ENCODE measurements at regions not wholly inside any gene's neighbourhood (a gene's known extent, or its start where the extent isn't known, plus 50 kb on each side); places are given as distances from the start of the nearest gene placed in this dataset.
A peak's percentile ranks its signal among the peaks of the same experiment; 100 is the strongest.

GRCh38 chr2:39488450-39488849, 51.4 kb upstream of the MAP4K3 start (continued):
- TF ChIP-seq POGZ (CRISPR knock-in tag; IDR thresholded peaks at IDR 0.05) (peak; percentile 88), PREB (CRISPR knock-in tag; IDR thresholded peaks at IDR 0.05) (no peak), PPARG (CRISPR knock-in tag; conservative IDR thresholded peaks at IDR 0.05) (peak; percentile 71), JUND (CRISPR knock-in tag; IDR thresholded peaks at IDR 0.05) (peak; percentile 78; the same call in 1 of the 2 replicates), MLLT10 (CRISPR knock-in tag; IDR thresholded peaks at IDR 0.05) (no peak), BCL6 (CRISPR knock-in tag; IDR thresholded peaks at IDR 0.05) (0 out of 2 replicates have a peak, but pooled peaks have one; percentile 13), ZNF441 (CRISPR knock-in tag; IDR thresholded peaks at IDR 0.05; ENCODE audit: borderline replicate concordance) (peak; percentile 56; the same call in 1 of the 2 replicates), ONECUT2 (CRISPR knock-in tag; IDR thresholded peaks at IDR 0.05) (no peak), ZFX (CRISPR knock-in tag; IDR thresholded peaks at IDR 0.05; ENCODE audit: low read depth) (peak; percentile 53; the same call in 1 of the 2 replicates), MYC (CRISPR knock-in tag; IDR thresholded peaks at IDR 0.05; ENCODE audit: borderline replicate concordance) (no peak), RCOR2 (CRISPR knock-in tag; IDR thresholded peaks at IDR 0.05) (0 out of 2 replicates have a peak, but pooled peaks have one; percentile 44), MIER3 (CRISPR knock-in tag; IDR thresholded peaks at IDR 0.05; ENCODE audit: borderline replicate concordance) (peak; percentile 40; the same call in 1 of the 2 replicates), MED1 (CRISPR knock-in tag; IDR thresholded peaks at IDR 0.05) (peak; percentile 77), KAT8 (CRISPR knock-in tag; IDR thresholded peaks at IDR 0.05) (peak; percentile 65; the same call in 1 of the 2 replicates), HOXA3 (CRISPR knock-in tag; IDR thresholded peaks at IDR 0.05) (peak; percentile 51; the same call in 1 of the 2 replicates), HCFC1 (IDR thresholded peaks at IDR 0.05; ENCODE audit: low read depth, low read length) (no peak), HDAC2 (CRISPR knock-in tag; IDR thresholded peaks at IDR 0.05) (0 out of 2 replicates have a peak, but pooled peaks have one; percentile 23), ZNF20 (CRISPR knock-in tag; IDR thresholded peaks at IDR 0.05) (peak; percentile 78; the same call in 1 of the 2 replicates), YY1 (IDR thresholded peaks at IDR 0.05; ENCODE audit: insufficient read depth, insufficient replicate concordance, low read depth, low read length) (peak; percentile 37)
- TF ChIP-seq, protein P1, sequence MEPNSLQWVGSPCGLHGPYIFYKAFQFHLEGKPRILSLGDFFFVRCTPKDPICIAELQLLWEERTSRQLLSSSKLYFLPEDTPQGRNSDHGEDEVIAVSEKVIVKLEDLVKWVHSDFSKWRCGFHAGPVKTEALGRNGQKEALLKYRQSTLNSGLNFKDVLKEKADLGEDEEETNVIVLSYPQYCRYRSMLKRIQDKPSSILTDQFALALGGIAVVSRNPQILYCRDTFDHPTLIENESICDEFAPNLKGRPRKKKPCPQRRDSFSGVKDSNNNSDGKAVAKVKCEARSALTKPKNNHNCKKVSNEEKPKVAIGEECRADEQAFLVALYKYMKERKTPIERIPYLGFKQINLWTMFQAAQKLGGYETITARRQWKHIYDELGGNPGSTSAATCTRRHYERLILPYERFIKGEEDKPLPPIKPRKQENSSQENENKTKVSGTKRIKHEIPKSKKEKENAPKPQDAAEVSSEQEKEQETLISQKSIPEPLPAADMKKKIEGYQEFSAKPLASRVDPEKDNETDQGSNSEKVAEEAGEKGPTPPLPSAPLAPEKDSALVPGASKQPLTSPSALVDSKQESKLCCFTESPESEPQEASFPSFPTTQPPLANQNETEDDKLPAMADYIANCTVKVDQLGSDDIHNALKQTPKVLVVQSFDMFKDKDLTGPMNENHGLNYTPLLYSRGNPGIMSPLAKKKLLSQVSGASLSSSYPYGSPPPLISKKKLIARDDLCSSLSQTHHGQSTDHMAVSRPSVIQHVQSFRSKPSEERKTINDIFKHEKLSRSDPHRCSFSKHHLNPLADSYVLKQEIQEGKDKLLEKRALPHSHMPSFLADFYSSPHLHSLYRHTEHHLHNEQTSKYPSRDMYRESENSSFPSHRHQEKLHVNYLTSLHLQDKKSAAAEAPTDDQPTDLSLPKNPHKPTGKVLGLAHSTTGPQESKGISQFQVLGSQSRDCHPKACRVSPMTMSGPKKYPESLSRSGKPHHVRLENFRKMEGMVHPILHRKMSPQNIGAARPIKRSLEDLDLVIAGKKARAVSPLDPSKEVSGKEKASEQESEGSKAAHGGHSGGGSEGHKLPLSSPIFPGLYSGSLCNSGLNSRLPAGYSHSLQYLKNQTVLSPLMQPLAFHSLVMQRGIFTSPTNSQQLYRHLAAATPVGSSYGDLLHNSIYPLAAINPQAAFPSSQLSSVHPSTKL (CRISPR knock-in tag; IDR thresholded peaks at IDR 0.05): peak; percentile 85
- TF ChIP-seq, protein P2, sequence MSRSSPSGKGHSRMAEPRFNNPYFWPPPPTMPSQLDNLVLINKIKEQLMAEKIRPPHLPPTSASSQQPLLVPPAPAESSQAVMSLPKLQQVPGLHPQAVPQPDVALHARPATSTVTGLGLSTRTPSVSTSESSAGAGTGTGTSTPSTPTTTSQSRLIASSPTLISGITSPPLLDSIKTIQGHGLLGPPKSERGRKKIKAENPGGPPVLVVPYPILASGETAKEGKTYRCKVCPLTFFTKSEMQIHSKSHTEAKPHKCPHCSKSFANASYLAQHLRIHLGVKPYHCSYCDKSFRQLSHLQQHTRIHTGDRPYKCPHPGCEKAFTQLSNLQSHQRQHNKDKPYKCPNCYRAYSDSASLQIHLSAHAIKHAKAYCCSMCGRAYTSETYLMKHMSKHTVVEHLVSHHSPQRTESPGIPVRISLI (CRISPR knock-in tag; IDR thresholded peaks at IDR 0.05; ENCODE audit: borderline replicate concordance): peak; percentile 81
